ENCODE measurements at regions not wholly inside any gene's neighbourhood (a gene's known extent, or its start where the extent isn't known, plus 50 kb on each side); places are given as distances from the start of the nearest gene placed in this dataset.

DNA sequence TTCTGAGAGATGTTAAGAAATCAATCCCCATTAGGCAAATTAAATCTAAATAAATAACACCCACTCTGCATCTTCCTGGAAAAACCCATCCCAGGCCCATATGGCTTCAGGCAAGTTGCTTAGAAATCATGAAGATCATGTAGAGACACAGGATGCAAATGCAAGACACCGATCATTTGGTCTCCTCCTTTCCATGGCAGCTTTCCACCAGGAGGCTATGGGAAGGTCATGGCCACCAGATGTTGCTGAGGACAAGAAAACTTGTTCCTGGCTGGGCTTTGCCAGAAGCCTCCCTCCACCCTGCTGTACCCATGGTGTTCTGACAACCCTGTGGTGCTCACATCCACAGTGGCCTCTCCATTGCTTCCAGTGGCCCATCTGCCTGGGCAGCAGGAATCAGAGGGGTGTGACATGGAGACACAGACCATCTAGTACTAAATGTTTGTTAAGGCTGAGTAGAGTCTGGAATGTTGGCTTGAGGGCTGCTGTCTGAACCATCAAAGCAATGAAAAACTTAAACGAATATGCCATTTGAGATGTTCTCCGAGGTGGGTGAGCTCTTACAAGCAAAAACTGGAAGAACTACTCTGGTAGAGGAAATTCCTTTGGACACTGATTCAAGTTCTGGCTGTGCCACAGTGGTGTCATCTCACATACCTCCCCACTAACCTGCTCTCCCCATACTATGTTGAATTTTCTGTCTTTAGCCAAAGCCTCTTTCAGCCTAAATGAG, 293.2 kb downstream of the TNS1 start:
- Mint-ChIP-seq H3K27me3 (peaks cover 4% of the 10 kb centered on the region), H3K27ac (no peak overlapping the region), H3K36me3 (ENCODE audit: low read depth) (no peaks in the 10 kb centered on the region), H3K4me3 (no peak overlapping the region), H3K4me1 (peaks cover 3% of the 10 kb centered on the region), H3K9me3 (no peaks in the 10 kb centered on the region)
- DNase-seq (no peak), ATAC-seq (no peak)

- ATAC-seq (no peak), DNase-seq (no peak)
- H3K27me3 Mint-ChIP-seq = peaks cover 7% of the 10 kb centered on the region
- no peaks in the 10 kb centered on the region for H3K4me1 Mint-ChIP-seq
- H3K9me3 Mint-ChIP-seq = no peaks in the 10 kb centered on the region
- no peak overlapping the region for H3K27ac Mint-ChIP-seq
- no peaks in the 10 kb centered on the region for H3K36me3 Mint-ChIP-seq (ENCODE audit: low read depth)
- H3K4me3 Mint-ChIP-seq = no peak overlapping the region
Observed at GRCh38 chr2:217707131-217707611, 295.6 kb downstream of the TNS1 start.

DNA sequence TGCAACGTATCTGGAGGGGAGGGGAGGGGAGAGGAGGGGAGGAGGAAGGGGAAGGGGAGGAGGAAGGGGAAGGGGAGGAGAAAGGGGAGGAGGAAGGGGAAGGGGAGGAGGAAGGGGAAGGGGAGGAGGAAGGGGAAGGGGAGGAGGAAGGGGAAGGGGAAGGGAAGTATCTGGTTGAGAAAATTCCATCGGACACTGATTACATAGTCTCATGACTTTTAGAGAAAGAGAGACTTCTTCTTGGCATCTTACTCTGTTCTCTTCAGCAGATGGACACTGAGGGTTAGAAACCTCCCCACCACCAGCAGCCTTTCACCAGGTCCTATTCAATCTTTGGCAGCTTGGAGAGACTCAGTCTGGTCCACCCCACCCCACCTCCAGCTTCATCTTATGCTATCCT, 296.3 kb downstream of the TNS1 start:
- H3K27ac Mint-ChIP-seq = no peak overlapping the region
- DNase-seq (no peak), ATAC-seq (no peak)
- peaks cover 7% of the 10 kb centered on the region for H3K27me3 Mint-ChIP-seq
- no peaks in the 10 kb centered on the region for H3K4me1 Mint-ChIP-seq
- no peaks in the 10 kb centered on the region for H3K36me3 Mint-ChIP-seq (ENCODE audit: low read depth)
- no peak overlapping the region for H3K4me3 Mint-ChIP-seq
- H3K9me3 Mint-ChIP-seq = no peaks in the 10 kb centered on the region

DNA sequence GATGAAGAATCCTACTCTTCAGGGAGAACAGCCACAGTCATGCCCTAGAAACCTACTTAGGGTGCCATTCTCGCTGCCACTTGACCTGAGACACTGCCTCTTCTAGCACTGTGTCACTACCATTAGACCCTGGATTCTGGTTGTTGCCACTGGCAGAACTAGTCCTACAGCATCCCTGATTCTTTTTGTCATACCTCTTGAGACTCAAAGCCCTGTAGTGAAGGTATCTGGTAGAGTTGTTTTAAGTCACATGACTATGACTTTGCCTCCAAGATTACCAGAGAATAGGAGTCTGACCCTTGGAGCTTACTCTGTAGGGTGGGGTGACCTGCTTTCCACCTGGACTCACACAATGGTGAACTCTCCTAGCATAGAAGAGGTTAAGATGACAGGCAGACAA, 296.7 kb downstream of the TNS1 start:
- H3K4me1 Mint-ChIP-seq = no peaks in the 10 kb centered on the region
- H3K27me3 Mint-ChIP-seq = peaks cover 7% of the 10 kb centered on the region

DNA sequence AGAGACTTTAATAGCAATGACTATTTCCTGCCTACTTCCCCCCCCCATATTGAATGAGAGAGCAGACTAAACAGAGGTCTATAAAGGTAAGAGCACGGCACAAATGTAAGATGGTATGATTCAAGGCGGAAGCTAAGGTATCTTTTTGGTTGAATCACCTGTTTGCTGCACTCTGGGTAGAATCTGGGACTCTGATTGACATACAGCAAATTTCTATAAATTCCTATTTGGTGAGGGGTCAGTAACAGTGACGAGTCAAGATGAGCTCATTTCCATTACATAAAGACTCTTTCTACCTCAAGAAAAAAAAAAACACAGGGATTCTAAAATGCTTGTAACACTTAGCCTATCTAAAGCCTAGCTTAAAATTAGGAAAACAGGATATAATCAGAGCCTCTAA, 297.3 kb downstream of the TNS1 start:
- H3K27ac Mint-ChIP-seq = no peak overlapping the region
- ATAC-seq (no peak), DNase-seq (no peak)
- no peak overlapping the region for H3K4me3 Mint-ChIP-seq
- peaks cover 7% of the 10 kb centered on the region for H3K27me3 Mint-ChIP-seq
- no peaks in the 10 kb centered on the region for H3K4me1 Mint-ChIP-seq
- no peaks in the 10 kb centered on the region for H3K36me3 Mint-ChIP-seq (ENCODE audit: low read depth)
- H3K9me3 Mint-ChIP-seq = no peaks in the 10 kb centered on the region

More for the DNA sequence above, 296.7 kb downstream of the TNS1 start:
- no peaks in the 10 kb centered on the region for H3K9me3 Mint-ChIP-seq
- H3K4me3 Mint-ChIP-seq = no peak overlapping the region
- ATAC-seq (no peak), DNase-seq (no peak)
- H3K27ac Mint-ChIP-seq = no peak overlapping the region
- H3K36me3 Mint-ChIP-seq (ENCODE audit: low read depth) = no peaks in the 10 kb centered on the region

GRCh38 chr2:217703999-217704398, 298.8 kb downstream of the TNS1 start:
- ATAC-seq (no peak), DNase-seq (no peak)
- Mint-ChIP-seq H3K9me3 (no peaks in the 10 kb centered on the region), H3K4me1 (no peaks in the 10 kb centered on the region), H3K4me3 (no peak overlapping the region), H3K36me3 (ENCODE audit: low read depth) (no peaks in the 10 kb centered on the region), H3K27ac (no peak overlapping the region), H3K27me3 (peaks cover 5% of the 10 kb centered on the region)

GRCh38 chr2:217703102-217703501, 299.7 kb downstream of the TNS1 start:
- no peak overlapping the region for H3K4me3 Mint-ChIP-seq
- no peaks in the 10 kb centered on the region for H3K9me3 Mint-ChIP-seq
- peaks cover 5% of the 10 kb centered on the region for H3K27me3 Mint-ChIP-seq
- no peak for DNase-seq
- no peaks in the 10 kb centered on the region for H3K4me1 Mint-ChIP-seq
- no peaks in the 10 kb centered on the region for H3K36me3 Mint-ChIP-seq (ENCODE audit: low read depth)
- H3K27ac Mint-ChIP-seq = no peak overlapping the region
- ATAC-seq = no peak

- Mint-ChIP-seq H3K36me3 (ENCODE audit: low read depth) (no peaks in the 10 kb centered on the region), H3K27ac (no peak overlapping the region), H3K4me3 (no peak overlapping the region), H3K4me1 (peaks cover 1% of the 10 kb centered on the region), H3K9me3 (no peaks in the 10 kb centered on the region), H3K27me3 (peaks cover 5% of the 10 kb centered on the region)
- ATAC-seq = no peak
- DNase-seq = no peak
Observed at GRCh38 chr2:217701622-217702021, 301.2 kb downstream of the TNS1 start.

- no peak overlapping the region for H3K27ac Mint-ChIP-seq
- peaks cover 3% of the 10 kb centered on the region for H3K36me3 Mint-ChIP-seq (ENCODE audit: low read depth)
- H3K4me1 Mint-ChIP-seq = peaks cover 10% of the 10 kb centered on the region
- ATAC-seq (no peak), DNase-seq (no peak)
- no peaks in the 10 kb centered on the region for H3K27me3 Mint-ChIP-seq
- no peak overlapping the region for H3K4me3 Mint-ChIP-seq
- H3K9me3 Mint-ChIP-seq = no peaks in the 10 kb centered on the region
Observed at GRCh38 chr2:217698691-217699090, 304.1 kb downstream of the TNS1 start.

GRCh38 chr2:217695033-217695520, 307.7 kb downstream of the TNS1 start:
- Mint-ChIP-seq H3K27ac (peak overlapping the region; percentile 46), H3K4me3 (peak overlapping the region; percentile 7), H3K9me3 (no peaks in the 10 kb centered on the region), H3K4me1 (peaks cover 14% of the 10 kb centered on the region), H3K36me3 (ENCODE audit: low read depth) (peaks cover 3% of the 10 kb centered on the region), H3K27me3 (peaks cover 2% of the 10 kb centered on the region)
- DNase-seq = no peak
- ATAC-seq = no peak

- ATAC-seq (no peak), DNase-seq (no peak)
- no peak overlapping the region for H3K4me3 Mint-ChIP-seq
- H3K27me3 Mint-ChIP-seq = peaks cover 2% of the 10 kb centered on the region
- peaks cover 3% of the 10 kb centered on the region for H3K36me3 Mint-ChIP-seq (ENCODE audit: low read depth)
- H3K4me1 Mint-ChIP-seq = peaks cover 14% of the 10 kb centered on the region
- H3K27ac Mint-ChIP-seq = no peak overlapping the region
- H3K9me3 Mint-ChIP-seq = no peaks in the 10 kb centered on the region
Observed at GRCh38 chr2:217694291-217694690, 308.5 kb downstream of the TNS1 start.

DNA sequence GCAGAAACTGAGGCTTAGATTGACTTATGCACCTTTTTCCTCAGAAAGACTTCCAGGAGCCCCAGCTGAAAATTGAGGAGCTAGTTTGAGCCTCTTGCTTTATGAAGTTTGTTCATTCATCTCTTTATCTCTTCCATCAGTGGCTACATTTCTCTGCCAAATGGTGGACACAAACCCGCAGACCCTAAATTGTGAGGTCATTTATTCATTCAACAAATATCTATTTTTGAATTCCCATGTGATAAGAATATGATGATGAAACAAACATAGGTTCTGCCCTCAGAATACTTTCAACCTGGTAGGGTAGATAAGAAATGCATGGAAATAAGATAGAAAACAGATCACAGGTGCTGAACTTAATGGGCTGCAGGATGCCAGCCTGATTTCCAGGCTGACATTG, 309.4 kb downstream of the TNS1 start:
- no peak overlapping the region for H3K4me3 Mint-ChIP-seq
- no peak for DNase-seq
- peaks cover 2% of the 10 kb centered on the region for H3K27me3 Mint-ChIP-seq
- ATAC-seq = no peak
- peaks cover 3% of the 10 kb centered on the region for H3K36me3 Mint-ChIP-seq (ENCODE audit: low read depth)
- H3K9me3 Mint-ChIP-seq = no peaks in the 10 kb centered on the region
- peaks cover 16% of the 10 kb centered on the region for H3K4me1 Mint-ChIP-seq
- no peak overlapping the region for H3K27ac Mint-ChIP-seq

DNA sequence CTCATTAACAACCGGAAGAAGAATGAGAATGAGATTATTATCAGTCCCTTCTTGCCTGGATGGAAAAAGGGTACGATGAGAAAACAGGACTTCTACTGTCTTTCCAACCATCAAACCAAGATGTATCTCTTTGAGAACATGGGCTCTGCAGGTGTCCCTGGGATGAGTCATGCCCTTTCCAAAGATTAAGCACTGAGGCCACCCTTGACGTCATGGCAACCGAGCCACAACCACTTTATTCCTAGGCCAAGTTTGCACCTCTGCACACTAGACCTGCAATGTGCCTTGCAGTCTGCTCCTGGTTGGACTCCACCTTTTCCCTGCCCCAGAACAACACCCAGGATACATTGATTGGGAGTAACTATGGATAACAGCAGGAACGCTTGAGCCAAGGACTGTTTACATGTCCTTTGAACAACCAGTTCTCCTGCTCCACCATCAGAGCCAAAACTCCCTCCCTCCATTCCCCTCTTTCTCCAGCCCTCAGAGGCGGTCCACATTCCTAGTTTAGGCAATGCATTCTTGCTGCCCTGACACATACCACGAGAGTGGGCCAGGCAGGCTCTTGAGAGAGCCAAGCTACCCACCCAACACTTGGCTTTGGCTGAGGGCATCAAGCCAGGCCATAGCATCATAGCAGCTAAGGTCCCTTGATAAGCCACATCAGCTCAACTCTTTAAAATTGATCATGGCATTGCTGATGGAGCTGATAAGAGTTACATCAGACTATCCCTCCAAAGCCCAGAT, 310.7 kb downstream of the TNS1 start:
- H3K4me3 Mint-ChIP-seq = no peak overlapping the region

DNA sequence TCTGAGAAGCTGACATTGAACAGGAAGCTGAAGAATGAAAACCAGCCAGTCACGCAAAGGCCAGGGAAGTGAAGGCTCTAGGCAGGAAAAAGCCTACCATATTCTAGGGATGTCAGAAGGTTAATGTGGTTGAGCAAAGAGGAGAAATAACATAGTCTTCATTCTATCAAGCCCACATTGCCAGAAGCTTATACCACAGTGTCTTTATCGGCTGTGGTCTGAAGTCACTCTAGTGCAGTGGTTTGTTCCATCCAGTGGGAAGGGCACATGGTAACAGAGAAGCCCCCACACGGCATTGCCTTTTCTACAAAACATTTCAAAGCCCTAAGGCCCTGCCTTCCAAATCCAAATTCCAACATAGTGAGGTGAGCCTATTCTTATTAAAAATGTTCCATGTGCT, 311.3 kb downstream of the TNS1 start:
- H3K4me3 Mint-ChIP-seq = no peak overlapping the region

More for the DNA sequence above, 310.7 kb downstream of the TNS1 start:
- H3K4me1 Mint-ChIP-seq = peaks cover 16% of the 10 kb centered on the region
- DNase-seq (no peak), ATAC-seq (no peak)
- no peaks in the 10 kb centered on the region for H3K9me3 Mint-ChIP-seq
- peaks cover 3% of the 10 kb centered on the region for H3K36me3 Mint-ChIP-seq (ENCODE audit: low read depth)
- H3K27me3 Mint-ChIP-seq = peaks cover 2% of the 10 kb centered on the region
- no peak overlapping the region for H3K27ac Mint-ChIP-seq

DNA sequence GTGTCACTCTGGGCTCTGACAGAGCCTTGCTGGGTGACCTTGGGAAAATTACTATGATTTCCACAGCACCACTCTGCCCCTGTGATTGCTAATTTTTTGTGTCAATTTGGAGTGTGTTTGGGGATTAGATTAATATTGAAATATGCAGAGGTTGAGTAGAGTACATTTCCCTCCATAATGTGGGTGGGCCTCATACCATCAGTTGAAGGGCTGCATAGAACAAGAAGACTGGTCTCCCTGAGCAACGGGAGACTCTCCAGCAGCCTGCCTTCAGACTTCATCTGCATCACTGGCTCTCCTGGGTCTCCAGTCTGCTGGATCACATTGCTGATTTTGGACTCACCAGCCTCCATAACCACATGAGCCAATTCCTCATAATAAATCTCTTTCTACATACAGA, 313.7 kb downstream of the TNS1 start:
- no peak for DNase-seq
- no peak overlapping the region for H3K4me3 Mint-ChIP-seq
- H3K27me3 Mint-ChIP-seq = peaks cover 2% of the 10 kb centered on the region
- no peak overlapping the region for H3K27ac Mint-ChIP-seq
- no peaks in the 10 kb centered on the region for H3K9me3 Mint-ChIP-seq
- no peaks in the 10 kb centered on the region for H3K36me3 Mint-ChIP-seq (ENCODE audit: low read depth)
- peaks cover 7% of the 10 kb centered on the region for H3K4me1 Mint-ChIP-seq
- no peak for ATAC-seq

More for the DNA sequence above, 311.3 kb downstream of the TNS1 start:
- DNase-seq (no peak), ATAC-seq (no peak)
- H3K27me3 Mint-ChIP-seq = peaks cover 2% of the 10 kb centered on the region
- H3K36me3 Mint-ChIP-seq (ENCODE audit: low read depth) = peaks cover 3% of the 10 kb centered on the region
- no peak overlapping the region for H3K27ac Mint-ChIP-seq
- no peaks in the 10 kb centered on the region for H3K9me3 Mint-ChIP-seq
- peaks cover 16% of the 10 kb centered on the region for H3K4me1 Mint-ChIP-seq
